TTC549 (cell line): ENCODE measurements at regions not wholly inside any gene's neighbourhood (a gene's known extent, or its start where the extent isn't known, plus 50 kb on each side); places are given as distances from the start of the nearest gene placed in this dataset.
"Not testable (repeated sequence)": the region's sequence is repeated elsewhere in the genome, so short reads cannot be mapped to it uniquely, and the experiment has no call there.

ENCODE experiments used
- FAIRE-seq: peaks from 2 replicates; lab custom pipeline; 2012; peaks lifted over from hg19 to GRCh38; lab: Jason Lieb, UNC

DNA sequence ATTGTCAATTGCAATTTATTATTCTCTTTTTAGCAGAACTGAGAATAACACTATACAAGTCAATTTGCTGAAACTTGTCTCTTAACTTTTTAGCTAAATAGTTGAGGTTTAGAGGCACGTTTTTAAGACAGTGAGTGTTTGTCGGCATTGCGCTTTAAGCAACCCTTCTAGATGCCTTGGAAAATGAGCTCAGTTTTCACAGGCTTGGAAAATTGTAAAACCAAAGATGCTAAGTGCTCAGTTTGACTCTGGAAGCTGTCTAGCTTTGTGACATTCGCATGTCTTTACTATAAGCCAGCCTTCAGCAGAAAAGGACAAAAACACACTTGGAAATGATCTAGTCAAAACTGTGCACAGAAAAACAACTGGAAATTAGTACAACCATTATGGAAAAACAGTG is 500.4 kb downstream of the NEBL start:
- FAIRE-seq: no peak

GRCh38 chr10:20396205-20396604 is 500.9 kb downstream of the NEBL start:
- FAIRE-seq: no peak

GRCh38 chr10:20391629-20392028 is 505.5 kb downstream of the NEBL start:
- no peak for FAIRE-seq

DNA sequence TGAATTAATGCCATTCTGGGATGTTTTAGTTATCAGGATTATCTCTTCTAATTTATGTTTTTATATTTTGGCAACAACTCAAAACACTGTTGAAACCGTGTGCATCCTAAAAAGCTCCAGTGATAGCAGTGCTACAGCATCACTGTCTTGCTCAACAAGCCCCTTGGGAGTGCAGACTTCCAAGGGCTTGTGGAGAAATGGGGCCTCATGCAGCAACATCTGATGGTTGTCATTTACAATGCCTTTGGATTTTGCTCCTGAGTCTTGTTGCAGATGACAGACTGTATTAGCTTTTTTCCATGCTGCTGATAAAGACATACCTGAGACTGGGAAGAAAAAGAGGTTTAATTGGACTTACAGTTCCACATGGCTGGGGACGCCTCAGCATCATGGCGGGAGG is 515.4 kb downstream of the NEBL start:
- no peak for FAIRE-seq

GRCh38 chr10:20380401-20380800 is 516.7 kb downstream of the NEBL start:
- no peak for FAIRE-seq

DNA sequence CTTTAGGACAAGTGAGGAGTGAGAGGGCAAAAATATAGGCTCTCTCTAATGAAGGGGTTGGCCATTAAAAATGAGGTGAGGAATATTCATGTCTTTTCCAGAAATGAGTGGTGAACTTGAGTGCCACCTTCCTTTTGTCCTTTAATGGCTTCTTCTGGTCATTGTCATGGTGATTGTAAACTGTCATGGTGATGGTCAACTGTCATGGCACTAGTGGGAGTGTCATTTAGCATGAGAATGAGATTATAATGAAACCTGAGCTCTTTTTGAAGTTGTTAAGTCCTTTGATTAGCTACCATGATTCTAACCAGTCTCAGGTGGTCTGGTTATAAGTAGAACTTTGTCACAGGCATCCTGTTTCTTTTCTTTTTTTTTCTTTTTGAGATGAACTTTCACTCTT is 524.4 kb downstream of the NEBL start:
- no peak for FAIRE-seq

DNA sequence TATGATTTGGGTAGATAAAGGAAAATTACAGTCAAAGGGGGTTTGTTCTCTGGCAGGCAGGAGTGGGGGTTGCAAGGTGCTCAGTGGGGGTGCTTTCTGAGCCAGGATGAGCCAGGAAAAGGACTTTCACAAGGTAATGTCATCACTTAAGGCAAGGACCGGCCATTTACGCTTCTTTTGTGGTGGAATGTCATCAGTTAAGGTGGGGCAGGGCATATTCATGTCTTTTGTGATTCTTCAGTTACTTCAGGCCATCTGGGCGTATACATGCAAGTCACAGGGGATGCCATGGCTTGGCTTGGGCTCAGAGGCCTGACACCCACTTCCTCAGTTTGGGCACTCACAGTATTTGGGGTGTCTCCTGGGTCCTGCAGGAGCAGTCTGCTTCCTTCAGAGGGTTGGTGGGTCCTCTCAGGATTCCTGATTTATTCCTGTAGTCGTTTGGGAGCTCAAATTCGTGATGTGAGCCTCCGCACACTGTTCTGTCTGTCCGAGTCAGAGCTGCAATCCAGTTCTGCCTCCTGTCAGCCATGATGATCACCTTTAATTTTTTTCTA is 526.1 kb downstream of the NEBL start:
- FAIRE-seq: not testable (repeated sequence)

DNA sequence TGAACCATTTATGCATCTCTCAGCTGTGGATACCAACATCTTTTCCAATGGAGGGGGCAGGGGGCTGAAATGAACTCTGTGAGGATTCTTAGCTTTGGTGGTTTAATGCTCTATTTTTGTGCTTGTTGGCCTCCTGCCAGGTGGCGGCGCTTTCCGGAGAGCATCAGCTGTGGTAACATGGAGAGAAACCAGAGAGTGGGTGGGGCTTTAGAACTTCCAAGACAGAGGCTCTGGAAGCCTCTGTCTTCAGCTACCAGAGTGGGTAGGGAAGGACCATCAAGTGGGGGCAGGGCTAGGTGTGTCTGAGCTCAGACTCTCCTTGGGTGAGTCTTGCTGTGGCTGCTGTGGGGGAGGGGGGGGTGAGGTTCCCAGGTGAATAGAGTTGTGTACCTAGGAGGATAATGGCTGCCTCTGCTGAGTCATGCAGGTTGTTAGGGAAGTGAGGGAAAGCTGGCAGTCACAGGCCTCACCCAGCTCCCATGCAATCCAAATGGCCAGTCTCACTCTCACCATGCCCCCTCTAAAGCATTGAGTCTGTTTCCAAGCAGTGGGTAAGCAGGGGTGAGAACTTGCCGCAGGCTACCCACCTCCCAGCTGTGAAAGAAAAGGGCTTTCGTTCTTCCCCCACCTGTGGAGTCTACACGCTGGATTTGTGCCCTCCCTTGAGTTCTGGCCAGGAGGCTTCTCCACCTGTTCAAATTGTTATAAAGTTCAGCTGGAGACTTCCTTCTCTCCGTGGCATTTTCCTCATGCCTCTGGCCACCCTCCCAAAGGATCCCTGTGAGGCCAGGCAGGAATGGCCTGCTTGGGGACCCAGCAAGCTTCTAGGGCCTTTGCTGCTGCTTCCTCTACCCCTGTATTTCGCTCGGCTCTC is 527.0 kb downstream of the NEBL start:
- FAIRE-seq: no peak

GRCh38 chr10:20363684-20364083 is 533.4 kb downstream of the NEBL start:
- FAIRE-seq: no peak

GRCh38 chr10:20355915-20356314 is 539.7 kb downstream of the PLXDC2 start:
- FAIRE-seq: no peak

DNA sequence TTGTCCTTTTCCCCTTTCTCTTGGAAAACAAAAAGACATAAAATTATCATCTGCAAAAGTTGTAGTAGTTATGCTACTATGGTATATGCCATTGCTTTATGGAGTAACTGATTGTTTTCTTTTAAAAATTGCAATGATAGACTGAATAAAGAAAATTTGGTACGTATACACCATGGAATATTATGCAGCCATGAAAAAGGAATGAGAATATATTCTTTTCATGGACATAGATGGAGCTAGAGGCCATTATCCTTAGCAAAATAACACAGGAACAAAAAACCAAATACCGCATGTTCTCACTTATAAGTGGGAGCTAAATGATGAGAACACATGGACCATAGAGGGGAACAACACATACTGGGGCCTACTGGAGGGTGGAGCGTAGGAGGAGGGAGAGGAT is 538.8 kb downstream of the PLXDC2 start:
- FAIRE-seq: no peak

DNA sequence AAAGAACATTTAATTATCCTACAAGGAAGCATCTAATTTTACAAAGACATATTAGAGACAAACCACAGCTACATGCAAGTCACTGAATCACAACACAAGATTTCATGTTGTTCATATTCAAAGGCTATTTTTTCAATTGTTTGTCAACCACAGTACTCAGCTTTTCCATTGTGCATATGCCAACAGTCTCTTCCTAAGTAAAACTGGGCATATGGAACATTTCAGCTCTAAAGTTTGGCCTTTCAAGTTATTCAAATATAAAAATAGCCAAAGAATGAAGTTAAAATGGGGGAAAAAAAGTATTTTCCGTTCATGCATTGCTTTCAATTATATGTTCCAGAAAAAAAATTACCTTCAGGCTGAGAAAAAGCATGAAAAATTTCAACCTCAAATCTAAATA is 537.9 kb downstream of the PLXDC2 start:
- no peak for FAIRE-seq

GRCh38 chr10:20350509-20350908 is 534.3 kb downstream of the PLXDC2 start:
- no peak for FAIRE-seq

DNA sequence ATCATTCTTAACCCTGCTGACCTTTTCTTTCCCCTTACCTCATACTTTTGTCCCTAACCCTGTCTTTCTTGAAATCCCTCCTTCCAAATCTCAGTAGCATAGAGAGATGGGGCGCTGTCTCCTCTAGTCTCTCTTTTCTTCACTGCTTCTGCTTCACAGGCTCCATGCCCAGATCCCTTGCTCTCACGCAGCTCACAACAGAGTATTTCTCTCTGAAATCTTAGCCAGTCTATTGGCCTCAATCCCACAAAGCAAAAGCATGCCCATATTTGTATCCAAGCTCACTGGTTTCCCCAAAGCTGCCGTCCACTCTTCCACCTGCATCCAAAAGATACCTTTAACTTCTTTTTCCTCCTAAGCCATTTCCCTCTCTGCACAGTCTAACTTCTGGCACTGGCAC is 526.8 kb downstream of the PLXDC2 start:
- no peak for FAIRE-seq
